ENCODE measurements at regions not wholly inside any gene's neighbourhood (a gene's known extent, or its start where the extent isn't known, plus 50 kb on each side); places are given as distances from the start of the nearest gene placed in this dataset.

- intact Hi-C loops (cut with micrococcal nuclease; ENCODE audit: unreplicated experiment) = no loop called here
- Histone ChIP-seq H3K4me1 (ENCODE audit: insufficient read depth, low read length, poor library complexity, severe bottlenecking) (no peaks in the 10 kb centered on the region), H4K20me1 (ENCODE audit: insufficient read depth, low read length) (no peaks in the 10 kb centered on the region), H3K9me2 (ENCODE audit: insufficient read depth, low read length) (no peaks in the 10 kb centered on the region), H3K27ac (ENCODE audit: low read depth, low read length, poor library complexity, severe bottlenecking) (no peak overlapping the region), H3K4me3 (ENCODE audit: low read depth, low read length, poor library complexity, severe bottlenecking) (no peak overlapping the region), H3K79me2 (ENCODE audit: insufficient read depth, low read depth, low read length) (no peaks in the 10 kb centered on the region), H3K4me2 (ENCODE audit: low read length) (no peak overlapping the region), H3K36me3 (ENCODE audit: insufficient read depth, low read length) (no peaks in the 10 kb centered on the region), H3K9me3 (ENCODE audit: low read length) (no peaks in the 10 kb centered on the region), H2AFZ (ENCODE audit: low read length) (no peak overlapping the region)
- no peak for TF ChIP-seq EZH2phosphoT487 (IDR thresholded peaks at IDR 0.05; ENCODE audit: borderline replicate concordance, low read depth, low read length)
- TF ChIP-seq, protein P1, sequence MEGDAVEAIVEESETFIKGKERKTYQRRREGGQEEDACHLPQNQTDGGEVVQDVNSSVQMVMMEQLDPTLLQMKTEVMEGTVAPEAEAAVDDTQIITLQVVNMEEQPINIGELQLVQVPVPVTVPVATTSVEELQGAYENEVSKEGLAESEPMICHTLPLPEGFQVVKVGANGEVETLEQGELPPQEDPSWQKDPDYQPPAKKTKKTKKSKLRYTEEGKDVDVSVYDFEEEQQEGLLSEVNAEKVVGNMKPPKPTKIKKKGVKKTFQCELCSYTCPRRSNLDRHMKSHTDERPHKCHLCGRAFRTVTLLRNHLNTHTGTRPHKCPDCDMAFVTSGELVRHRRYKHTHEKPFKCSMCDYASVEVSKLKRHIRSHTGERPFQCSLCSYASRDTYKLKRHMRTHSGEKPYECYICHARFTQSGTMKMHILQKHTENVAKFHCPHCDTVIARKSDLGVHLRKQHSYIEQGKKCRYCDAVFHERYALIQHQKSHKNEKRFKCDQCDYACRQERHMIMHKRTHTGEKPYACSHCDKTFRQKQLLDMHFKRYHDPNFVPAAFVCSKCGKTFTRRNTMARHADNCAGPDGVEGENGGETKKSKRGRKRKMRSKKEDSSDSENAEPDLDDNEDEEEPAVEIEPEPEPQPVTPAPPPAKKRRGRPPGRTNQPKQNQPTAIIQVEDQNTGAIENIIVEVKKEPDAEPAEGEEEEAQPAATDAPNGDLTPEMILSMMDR (conservative IDR thresholded peaks at IDR 0.05; ENCODE audit: low read length) = no peak
- ChIA-PET POLR2A (no interaction called here), CTCF (ENCODE audit: unreplicated experiment) (no interaction called here)
- no peak for DNase-seq (ENCODE audit: low spot score)
- BruUV-seq (replicated peaks) = no TSS peak
These were observed 170.1 kb upstream of the S1PR3 start for GRCh38 chr9:88821033-88821745.

DNA sequence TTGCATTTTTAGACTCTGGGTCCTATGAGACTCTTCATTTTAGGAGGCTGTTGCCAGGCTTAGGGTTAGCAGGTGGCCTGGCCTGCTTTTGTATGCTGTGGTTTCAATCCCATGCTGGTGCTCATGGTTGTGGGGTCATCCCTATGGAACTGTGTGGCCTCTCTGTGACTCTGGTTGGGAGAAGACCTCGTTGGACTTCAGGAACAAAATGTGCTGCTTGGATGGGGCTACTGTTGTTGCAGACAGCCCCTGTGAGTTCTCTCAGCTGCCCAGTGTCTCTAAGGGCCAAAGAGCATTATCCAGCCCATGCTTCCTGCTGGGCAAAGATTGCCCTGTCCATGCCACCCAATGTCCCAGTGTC, 169.5 kb upstream of the S1PR3 start:
- Histone ChIP-seq H3K4me1 (ENCODE audit: insufficient read depth, low read length, poor library complexity, severe bottlenecking) (no peaks in the 10 kb centered on the region), H3K36me3 (ENCODE audit: insufficient read depth, low read length) (no peaks in the 10 kb centered on the region), H3K27ac (ENCODE audit: low read depth, low read length, poor library complexity, severe bottlenecking) (no peak overlapping the region), H3K79me2 (ENCODE audit: insufficient read depth, low read depth, low read length) (no peaks in the 10 kb centered on the region), H3K4me2 (ENCODE audit: low read length) (no peak overlapping the region), H4K20me1 (ENCODE audit: insufficient read depth, low read length) (no peaks in the 10 kb centered on the region), H3K9me3 (ENCODE audit: low read length) (no peaks in the 10 kb centered on the region), H3K9me2 (ENCODE audit: insufficient read depth, low read length) (no peaks in the 10 kb centered on the region), H3K4me3 (ENCODE audit: low read depth, low read length, poor library complexity, severe bottlenecking) (no peak overlapping the region), H2AFZ (ENCODE audit: low read length) (no peak overlapping the region)
- intact Hi-C loops (cut with micrococcal nuclease; ENCODE audit: unreplicated experiment) = no loop called here
- no peak for DNase-seq (ENCODE audit: low spot score)
- ChIA-PET CTCF (ENCODE audit: unreplicated experiment) (no interaction called here), POLR2A (no interaction called here)
- no TSS peak for BruUV-seq (replicated peaks)
- TF ChIP-seq, protein P1 (conservative IDR thresholded peaks at IDR 0.05; ENCODE audit: low read length) = no peak
- no peak for TF ChIP-seq EZH2phosphoT487 (IDR thresholded peaks at IDR 0.05; ENCODE audit: borderline replicate concordance, low read depth, low read length)

DNA sequence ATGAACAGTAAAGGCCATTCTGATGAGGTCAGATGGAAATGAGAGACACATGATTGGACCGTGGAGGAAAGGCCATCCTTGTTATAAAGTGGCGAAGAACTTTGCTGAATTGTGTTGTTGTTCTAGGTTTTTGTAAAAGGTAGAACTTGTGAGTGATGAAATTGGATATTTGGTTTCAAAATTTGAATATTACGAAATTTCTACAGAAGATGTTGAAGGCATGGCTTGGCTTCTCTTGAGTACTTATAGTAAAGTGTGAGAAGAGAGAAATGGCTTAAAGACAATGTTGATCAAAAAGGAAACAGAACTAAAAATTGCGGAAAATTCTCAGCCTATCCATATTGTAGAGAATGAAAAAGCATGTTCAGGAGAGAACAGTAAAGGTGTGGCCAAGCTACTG, 166.6 kb upstream of the S1PR3 start:
- no peaks in the 10 kb centered on the region for H3K4me1 ChIP-seq (ENCODE audit: insufficient read depth, low read length, poor library complexity, severe bottlenecking)
- no peaks in the 10 kb centered on the region for H3K9me2 ChIP-seq (ENCODE audit: insufficient read depth, low read length)
- no peak overlapping the region for H3K4me3 ChIP-seq (ENCODE audit: low read depth, low read length, poor library complexity, severe bottlenecking)
- POLR2A ChIA-PET = no interaction called here
- TF ChIP-seq, protein P1 (conservative IDR thresholded peaks at IDR 0.05; ENCODE audit: low read length) = no peak
- no peak for TF ChIP-seq EZH2phosphoT487 (IDR thresholded peaks at IDR 0.05; ENCODE audit: borderline replicate concordance, low read depth, low read length)
- no peaks in the 10 kb centered on the region for H3K9me3 ChIP-seq (ENCODE audit: low read length)
- no peak overlapping the region for H3K4me2 ChIP-seq (ENCODE audit: low read length)
- no peaks in the 10 kb centered on the region for H4K20me1 ChIP-seq (ENCODE audit: insufficient read depth, low read length)
- BruUV-seq (replicated peaks) = no TSS peak
- H3K79me2 ChIP-seq (ENCODE audit: insufficient read depth, low read depth, low read length) = no peaks in the 10 kb centered on the region
- CTCF ChIA-PET (ENCODE audit: unreplicated experiment) = no interaction called here
- H3K27ac ChIP-seq (ENCODE audit: low read depth, low read length, poor library complexity, severe bottlenecking) = no peak overlapping the region
- no peaks in the 10 kb centered on the region for H3K36me3 ChIP-seq (ENCODE audit: insufficient read depth, low read length)
- H2AFZ ChIP-seq (ENCODE audit: low read length) = no peak overlapping the region
- intact Hi-C loops (cut with micrococcal nuclease; ENCODE audit: unreplicated experiment) = no loop called here
- DNase-seq (ENCODE audit: low spot score) = no peak

All from OCI-LY7 (cell line).